SK-N-SH (cell line): ENCODE measurements at regions not wholly inside any gene's neighbourhood (a gene's known extent, or its start where the extent isn't known, plus 50 kb on each side); places are given as distances from the start of the nearest gene placed in this dataset.

Experiments used
- CTCF ChIA-PET: fragments of 300-600, 350-600 bp; formaldehyde crosslinking; extraction: SDS; loops from one replicate; lab custom pipeline; 2021; lab: Yijun Ruan, JAX
- POLR2A ChIA-PET: fragments of 350-600 bp; sonication (Branson Sonifier 250); formaldehyde crosslinking; extraction: SDS; loops from one replicate; lab custom pipeline; 2020; ENCODE audit warnings: antibody characterized with exemption, inconsistent platforms; lab: Yijun Ruan, JAX
- DNase-seq: peaks from one replicate; pipeline ENCODE4 v3.0.0; 2012
- H2AFZ ChIP-seq: fragments of 200-600 bp; sonication (generic); 2 replicates; pipeline ENCODE4 v1.8.1; 2016; ENCODE audit warnings: antibody characterized with exemption, mild to moderate bottlenecking, low read depth
- H3F3A ChIP-seq: fragments of 200-600 bp; sonication (generic); replicated peaks from 2 replicates; pipeline ENCODE3; 2016; ENCODE audit warnings: antibody characterized with exemption, mild to moderate bottlenecking; ENCODE audit not compliant: insufficient read depth
- H3K27ac ChIP-seq, 2 experiments: fragments of 200-500 bp in 1 of 2; fragments of 200-600 bp in 1 of 2; sonication (Bioruptor generic) in 1 of 2; sonication (generic), shearing (Covaris generic) in 1 of 2; 2 replicates each; pipeline versions ENCODE4 v1.5.1 to v1.6.1; 2014 to 2016; ENCODE audit warnings: low read depth in 2 of 2, inconsistent platforms in 1 of 2, low read length in 1 of 2, mild to moderate bottlenecking in 1 of 2, mixed read lengths in 1 of 2
- H3K27me3 ChIP-seq: fragments of 200-600 bp; sonication (generic), shearing (Covaris generic); 2 replicates; pipeline ENCODE4 v1.6.1; 2016; ENCODE audit warnings: mixed run types; ENCODE audit not compliant: insufficient read depth
- H3K36me3 ChIP-seq, 2 experiments: fragments of 200-500 bp in 1 of 2; fragments of 200-600 bp in 1 of 2; sonication (Bioruptor generic) in 1 of 2; sonication (generic) in 1 of 2; replicated peaks in 1 of 2; 2 replicates each; pipeline versions ENCODE3 to v1.5.1; 2014 to 2016; ENCODE audit warnings: low read length in 1 of 2, mild to moderate bottlenecking in 1 of 2; ENCODE audit not compliant: insufficient read depth in 2 of 2, control insufficient read depth in 1 of 2
- H3K4me1 ChIP-seq, 2 experiments: fragments of 200-500 bp in 1 of 2; fragments of 200-600 bp in 1 of 2; sonication (Bioruptor generic) in 1 of 2; sonication (generic), shearing (Covaris generic) in 1 of 2; 2 replicates each; pipeline versions ENCODE4 v1.5.1 to v1.6.1; 2014 to 2016; ENCODE audit warnings: low read depth in 1 of 2, low read length in 1 of 2, mixed run types in 1 of 2; ENCODE audit not compliant: insufficient read depth in 2 of 2, control insufficient read depth in 1 of 2
- H3K4me2 ChIP-seq: fragments of 200-600 bp; sonication (generic), shearing (Covaris generic); 2 replicates; pipeline ENCODE4 v1.6.1; 2017; ENCODE audit warnings: mixed run types
- H3K4me3 ChIP-seq, 2 experiments: fragments of 200-500 bp in 1 of 2; fragments of 200-600 bp in 1 of 2; sonication (Bioruptor generic) in 1 of 2; sonication (generic), shearing (Covaris generic) in 1 of 2; 2 replicates each; pipeline versions ENCODE4 v1.5.1 to v1.8.1; 2014 to 2016; ENCODE audit warnings: low read depth in 2 of 2, inconsistent platforms in 1 of 2, low read length in 1 of 2, mild to moderate bottlenecking in 1 of 2, mixed read lengths in 1 of 2, moderate library complexity in 1 of 2
- H3K79me2 ChIP-seq: fragments of 200-600 bp; sonication (generic); 2 replicates; pipeline ENCODE4 v1.8.1; 2017; ENCODE audit warnings: mild to moderate bottlenecking; ENCODE audit not compliant: insufficient read depth
- H3K9ac ChIP-seq: fragments of 200-600 bp; sonication (generic); 2 replicates; pipeline ENCODE4 v1.6.1; 2017; ENCODE audit warnings: mixed run types
- H3K9me2 ChIP-seq: fragments of 200-600 bp; sonication (generic); 2 replicates; pipeline ENCODE4 v1.6.1; 2017; ENCODE audit warnings: mixed run types
- H3K9me3 ChIP-seq: fragments of 200-600 bp; sonication (generic); 2 replicates; pipeline ENCODE4 v1.6.1; 2017; ENCODE audit warnings: mixed run types, mild to moderate bottlenecking, moderate library complexity
- H4K20me1 ChIP-seq: fragments of 200-600 bp; sonication (generic); 2 replicates; pipeline ENCODE4 v1.6.1; 2017; ENCODE audit warnings: mild to moderate bottlenecking, mixed run types; ENCODE audit not compliant: insufficient read depth
- CTCF ChIP-seq: fragments of 200-600 bp; sonication (generic); IDR thresholded peaks from 2 replicates; pipeline ENCODE4 v1.6.1; 2017; ENCODE audit warnings: antibody characterized with exemption, mild to moderate bottlenecking, moderate library complexity
- ELF1 ChIP-seq: IDR thresholded peaks from 2 replicates; pipeline ENCODE4 v1.4.0; 2012
- EP300 ChIP-seq, 2 experiments: IDR thresholded peaks; 2 replicates each; pipeline versions ENCODE4 v1.4.0 to v1.6.1; 2012; ENCODE audit warnings: borderline replicate concordance in 1 of 2, low read depth in 1 of 2, low read length in 1 of 2
- EZH2phosphoT487 ChIP-seq: fragments of 200-600 bp; sonication (generic); IDR thresholded peaks from 2 replicates; pipeline ENCODE4 v1.6.1; 2017; ENCODE audit warnings: low read depth, mixed run types, mild to moderate bottlenecking, antibody characterized with exemption, moderate library complexity, borderline replicate concordance
- FOSL2 ChIP-seq: IDR thresholded peaks from 2 replicates; pipeline ENCODE4 v1.4.0; 2012; ENCODE audit warnings: low read depth, mild to moderate bottlenecking, moderate library complexity, borderline replicate concordance
- FOXJ3 ChIP-seq: sonication (generic); formaldehyde crosslinking; IDR thresholded peaks from 2 replicates; pipeline ENCODE4 v1.5.1; 2020; ENCODE audit warnings: mild to moderate bottlenecking, missing genetic modification reagents
- FOXM1 ChIP-seq: IDR thresholded peaks from 2 replicates; pipeline ENCODE4 v1.4.0; 2012; ENCODE audit warnings: low read depth, mild to moderate bottlenecking
- JUND ChIP-seq: IDR thresholded peaks from 2 replicates; pipeline ENCODE4 v1.4.0; 2012
- MAX ChIP-seq: IDR thresholded peaks from 2 replicates; pipeline ENCODE4 v1.4.0; 2012; ENCODE audit warnings: low read depth
- MEF2A ChIP-seq: IDR thresholded peaks from 2 replicates; pipeline ENCODE4 v1.4.0; 2012; ENCODE audit warnings: low read depth, borderline replicate concordance
- MXI1 ChIP-seq: IDR thresholded peaks from 2 replicates; pipeline ENCODE4 v1.6.1; 2012; ENCODE audit warnings: mild to moderate bottlenecking, low read depth, low read length, improper control_type of control experiment
- NFIC ChIP-seq: IDR thresholded peaks from 2 replicates; pipeline ENCODE4 v1.4.0; 2012; ENCODE audit warnings: borderline replicate concordance
- NRF1 ChIP-seq: IDR thresholded peaks from 2 replicates; pipeline ENCODE4 v1.6.1; 2012; ENCODE audit warnings: low read depth, mild to moderate bottlenecking, low read length
- POLR2AphosphoS5 ChIP-seq: IDR thresholded peaks from 2 replicates; pipeline ENCODE4 v1.6.1; 2012; ENCODE audit warnings: low read depth, low read length
- RAD21 ChIP-seq: IDR thresholded peaks from 2 replicates; pipeline ENCODE4 v1.6.1; 2012; ENCODE audit warnings: mild to moderate bottlenecking, low read length
- RCOR1 ChIP-seq: fragments of 150-350 bp; IDR thresholded peaks from 2 replicates; pipeline ENCODE4 v1.6.1; 2017; ENCODE audit warnings: antibody characterized with exemption, low read length
- REST ChIP-seq: IDR thresholded peaks from 2 replicates; pipeline ENCODE4 v1.6.1; 2012; ENCODE audit warnings: mild to moderate bottlenecking, low read depth, low read length, moderate library complexity
- RXRA ChIP-seq: IDR thresholded peaks from 2 replicates; pipeline ENCODE4 v1.4.0; 2012; ENCODE audit warnings: low read depth, mild to moderate bottlenecking, borderline replicate concordance
- SMC3 ChIP-seq: IDR thresholded peaks from 2 replicates; pipeline ENCODE4 v1.6.1; 2012; ENCODE audit warnings: low read depth, low read length, improper control_type of control experiment
- TAF1 ChIP-seq: IDR thresholded peaks from 2 replicates; pipeline ENCODE4 v1.6.1; 2012; ENCODE audit warnings: low read depth, mild to moderate bottlenecking, low read length, moderate library complexity, borderline replicate concordance
- TCF12 ChIP-seq: IDR thresholded peaks from 2 replicates; pipeline ENCODE4 v1.4.0; 2012
- USF1 ChIP-seq: IDR thresholded peaks from 2 replicates; pipeline ENCODE4 v1.4.0; 2012; ENCODE audit warnings: low read depth, borderline replicate concordance
- ZBTB33 ChIP-seq: IDR thresholded peaks from 2 replicates; pipeline ENCODE4 v1.4.0; 2012; ENCODE audit warnings: low read depth, borderline replicate concordance
- WGBS: methylation state at CpG from one replicate; pipeline ENCODE4 v1.1.6; 2017; ENCODE audit warnings: low lambda C conversion rate; 5-methylcytosine and 5-hydroxymethylcytosine counted together

GRCh38 chr13:89577301-89577700 lies 1770.2 kb upstream of the MIR17HG start (continued):
- TF ChIP-seq FOXJ3 (CRISPR knock-in tag): no peak

GRCh38 chr13:89584058-89584620 lies 1763.3 kb upstream of the MIR17HG start:
- peak overlapping the region in 1 of 2 experiments; percentile 47; a peak in 1 of 4 replicates for H3K27ac ChIP-seq
- H3K9ac ChIP-seq: no peak overlapping the region
- H3F3A ChIP-seq: no peaks in the 10 kb centered on the region
- H3K36me3 ChIP-seq: no peaks in the 10 kb centered on the region
- H3K4me3 ChIP-seq: no peak overlapping the region
- peak; percentile 62 for DNase-seq
- no peak overlapping the region for H2AFZ ChIP-seq
- H3K79me2 ChIP-seq: no peaks in the 10 kb centered on the region
- H3K4me1 ChIP-seq: peaks cover 0 to 9% of the 10 kb centered on the region in 2 experiments; a peak in 1 of 4 replicates
- CTCF ChIA-PET: interaction anchor here (1.1 to 1.7 kb wide), 2 partner anchors 10 to 1385 kb away, joined by 3 to 7 read pairs; no protein-coding TSS in a partner anchor
- POLR2A ChIA-PET: no interaction called here
- H3K4me2 ChIP-seq: no peak overlapping the region
- H3K9me2 ChIP-seq: no peaks in the 10 kb centered on the region
- no peaks in the 10 kb centered on the region for H3K27me3 ChIP-seq
- no peaks in the 10 kb centered on the region for H4K20me1 ChIP-seq
- no peaks in the 10 kb centered on the region for H3K9me3 ChIP-seq
- WGBS: 18% methylated on average over 2 of the region's 2 CpGs
- TF ChIP-seq MAX (no peak), EP300 (IDR thresholded peaks at IDR 0.05; ENCODE audit: borderline replicate concordance in 1 of 2, low read depth in 1 of 2, low read length in 1 of 2) (peak in 1 of 2 experiments; percentile 89; a peak in 2 of 4 replicates), RXRA (no peak), NRF1 (no peak), TAF1 (no peak), RCOR1 (peak; percentile 98), JUND (no peak), CTCF (no peak), TCF12 (peak; percentile 49; the same call in 1 of the 2 replicates), RAD21 (peak; percentile 36; the same call in 1 of the 2 replicates), REST (no peak), MEF2A (no peak), EZH2phosphoT487 (no peak), MXI1 (no peak), NFIC (no peak), USF1 (no peak), FOSL2 (no peak), SMC3 (no peak), ZBTB33 (no peak), FOXM1 (no peak), POLR2AphosphoS5 (0 out of 2 replicates have a peak, but pooled peaks have one; percentile 35), ELF1 (no peak)
